ENCODE measurements at regions not wholly inside any gene's neighbourhood (a gene's known extent, or its start where the extent isn't known, plus 50 kb on each side); places are given as distances from the start of the nearest gene placed in this dataset.

DNA sequence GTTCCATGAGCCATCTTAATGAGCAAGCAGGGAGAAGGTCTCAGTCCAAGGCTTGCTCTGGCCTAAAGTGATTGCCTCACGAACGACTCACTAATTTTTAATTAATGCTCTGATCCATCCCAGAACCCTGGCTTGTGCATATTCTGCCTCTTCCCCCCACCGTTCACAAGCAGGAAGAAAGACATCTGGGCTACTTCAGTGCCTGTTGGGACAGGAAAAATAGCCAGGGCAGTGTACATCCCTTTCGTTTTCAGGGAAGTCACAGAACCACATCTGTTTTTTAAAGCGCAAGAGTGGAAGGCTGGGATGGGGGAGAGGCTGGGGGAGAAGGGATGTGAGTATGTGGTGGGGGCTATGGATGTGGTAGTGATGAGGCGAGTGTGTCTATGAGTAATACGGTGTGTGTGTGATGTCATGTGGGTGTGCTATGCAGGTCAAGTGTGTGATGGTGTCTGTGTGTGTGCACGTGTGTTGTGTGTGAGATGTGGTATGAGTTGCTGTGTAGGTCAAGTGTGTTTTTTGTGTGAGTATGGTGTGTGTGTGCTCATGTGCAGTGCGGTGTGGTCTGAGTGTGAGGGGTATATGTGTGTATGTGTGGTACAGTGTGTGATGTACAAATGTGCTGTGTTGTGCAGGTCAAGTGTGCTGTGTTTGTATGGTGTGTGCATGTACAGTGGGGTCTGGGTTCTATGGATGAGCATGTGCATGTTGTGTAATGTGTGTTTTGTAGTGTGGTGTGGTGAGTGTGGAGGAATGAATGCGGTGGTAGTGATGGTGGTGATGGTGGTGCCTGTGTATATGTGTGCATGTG lies 64.9 kb upstream of the SYT6 start:
- 93% methylated on average over 10 of the region's 10 CpGs for WGBS
- no peak for DNase-seq (ENCODE audit: low read depth in 6 of 9, low spot score in 9 of 9)

DNA sequence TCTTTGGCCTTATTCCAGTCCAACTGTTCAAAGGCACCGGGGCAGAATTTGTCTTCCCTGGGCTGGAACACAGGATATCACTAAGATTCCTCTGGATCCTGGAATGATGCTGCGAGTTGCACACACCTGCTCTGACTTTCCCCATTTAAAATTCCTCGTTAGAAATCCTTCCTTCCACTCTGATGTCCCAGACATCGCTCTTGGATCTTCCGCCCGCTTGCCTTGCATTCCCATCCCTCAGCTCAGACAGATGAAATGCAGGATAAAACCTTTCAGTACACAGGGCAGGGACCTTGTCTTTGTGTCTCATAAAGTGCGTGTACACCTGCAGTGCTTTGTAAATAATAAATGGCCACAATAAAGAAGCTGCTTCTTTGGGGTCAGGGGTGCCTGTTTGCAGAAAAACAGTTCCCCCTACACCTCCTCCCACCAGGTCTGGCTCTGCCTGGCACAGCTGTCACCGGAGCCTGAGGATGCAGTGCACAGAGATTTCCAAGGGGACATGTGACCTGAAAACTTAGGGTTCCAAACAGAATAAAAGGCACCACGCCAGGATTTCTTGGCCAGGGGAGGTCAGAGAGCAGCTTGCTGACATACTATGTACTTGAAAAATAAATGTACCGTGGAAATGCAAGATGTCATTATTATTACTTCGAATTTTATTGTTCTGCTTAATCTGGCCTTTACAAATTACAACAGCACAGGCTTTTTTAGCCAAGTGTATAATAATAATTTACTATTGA lies 62.9 kb upstream of the SYT6 start:
- Histone ChIP-seq H3K4me1 (ENCODE audit: control insufficient read depth in 2 of 2, insufficient read depth in 2 of 2, low read length in 2 of 2) (no peaks in the 10 kb centered on the region), H3K27ac (ENCODE audit: low read depth in 1 of 2, low read length in 1 of 2) (no peak overlapping the region), H3K27me3 (ENCODE audit: control insufficient read depth in 2 of 2, insufficient read depth in 1 of 2, low read length in 1 of 2) (peaks cover 0 to 2% of the 10 kb centered on the region in 2 donors), H3K36me3 (ENCODE audit: control insufficient read depth in 2 of 2, insufficient read depth in 2 of 2, low read length in 1 of 2) (no peaks in the 10 kb centered on the region), H3K9me3 (ENCODE audit: control insufficient read depth in 2 of 2, insufficient read depth in 1 of 2, low read length in 1 of 2) (no peaks in the 10 kb centered on the region), H3K4me3 (ENCODE audit: low read length in 2 of 2) (no peak overlapping the region)
- 90% methylated on average over 11 of the region's 11 CpGs for WGBS
- no peak for DNase-seq (ENCODE audit: low read depth in 6 of 9, low spot score in 9 of 9)

More for the DNA sequence above, 64.9 kb upstream of the SYT6 start:
- Histone ChIP-seq H3K4me1 (ENCODE audit: control insufficient read depth in 2 of 2, insufficient read depth in 2 of 2, low read length in 2 of 2) (no peaks in the 10 kb centered on the region), H3K27me3 (ENCODE audit: control insufficient read depth in 2 of 2, insufficient read depth in 1 of 2, low read length in 1 of 2) (peaks cover 0 to 2% of the 10 kb centered on the region in 2 donors), H3K4me3 (ENCODE audit: low read length in 2 of 2) (no peak overlapping the region), H3K9me3 (ENCODE audit: control insufficient read depth in 2 of 2, insufficient read depth in 1 of 2, low read length in 1 of 2) (no peaks in the 10 kb centered on the region), H3K36me3 (ENCODE audit: control insufficient read depth in 2 of 2, insufficient read depth in 2 of 2, low read length in 1 of 2) (no peaks in the 10 kb centered on the region), H3K27ac (ENCODE audit: low read depth in 1 of 2, low read length in 1 of 2) (no peak overlapping the region)

DNA sequence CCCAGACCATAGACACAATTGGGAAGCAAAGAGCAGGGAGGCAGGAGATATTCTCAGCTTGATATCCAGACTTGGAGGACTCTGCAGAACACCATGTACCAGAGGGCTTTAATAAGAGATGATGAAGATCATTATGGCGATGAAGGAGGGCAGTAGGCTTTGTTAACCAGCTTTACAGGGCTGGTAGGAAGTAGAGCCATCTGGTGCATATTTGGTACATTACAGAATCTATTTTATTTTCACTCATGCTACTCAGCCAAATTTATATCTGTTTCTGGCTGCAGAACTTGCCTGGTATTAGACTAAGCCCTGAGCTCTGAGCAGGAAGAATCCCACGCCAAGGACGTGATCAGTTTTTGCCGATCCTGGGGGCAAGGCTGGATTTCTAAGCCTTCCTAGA lies 61.8 kb upstream of the SYT6 start:
- peaks cover 0 to 2% of the 10 kb centered on the region in 2 donors for H3K27me3 ChIP-seq (ENCODE audit: control insufficient read depth in 2 of 2, insufficient read depth in 1 of 2, low read length in 1 of 2)
- H3K4me3 ChIP-seq (ENCODE audit: low read length in 2 of 2), result no peak overlapping the region
- 96% methylated on average over 4 of the region's 4 CpGs for WGBS
- H3K9me3 ChIP-seq (ENCODE audit: control insufficient read depth in 2 of 2, insufficient read depth in 1 of 2, low read length in 1 of 2), result no peaks in the 10 kb centered on the region
- H3K4me1 ChIP-seq (ENCODE audit: control insufficient read depth in 2 of 2, insufficient read depth in 2 of 2, low read length in 2 of 2), result no peaks in the 10 kb centered on the region
- no peak overlapping the region for H3K27ac ChIP-seq (ENCODE audit: low read depth in 1 of 2, low read length in 1 of 2)
- DNase-seq (ENCODE audit: low read depth in 6 of 9, low spot score in 9 of 9), result no peak
- H3K36me3 ChIP-seq (ENCODE audit: control insufficient read depth in 2 of 2, insufficient read depth in 2 of 2, low read length in 1 of 2), result no peaks in the 10 kb centered on the region

DNA sequence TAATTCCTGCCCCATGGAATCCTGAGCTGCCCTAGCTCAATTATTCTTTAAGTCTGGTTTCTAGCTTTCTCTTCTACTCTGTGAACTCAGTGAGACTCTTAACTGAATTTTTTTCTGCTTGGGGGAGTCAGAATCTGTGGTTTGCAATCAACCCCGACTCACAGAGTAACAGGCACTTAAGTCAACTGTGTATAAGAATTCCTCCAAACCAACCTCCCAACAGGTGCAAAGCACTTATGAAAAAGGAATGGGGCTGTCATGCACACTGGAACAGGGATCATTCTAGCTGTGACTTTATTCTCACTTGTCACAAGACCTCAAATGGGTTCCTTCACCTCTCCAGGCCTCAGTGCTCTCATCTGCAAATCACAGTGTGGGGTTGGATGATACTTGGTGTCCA lies 60.3 kb upstream of the SYT6 start:
- 92% methylated on average over 1 of the region's 1 CpG for WGBS
- peaks cover 0 to 2% of the 10 kb centered on the region in 2 donors for H3K27me3 ChIP-seq (ENCODE audit: control insufficient read depth in 2 of 2, insufficient read depth in 1 of 2, low read length in 1 of 2)
- no peak overlapping the region for H3K27ac ChIP-seq (ENCODE audit: low read depth in 1 of 2, low read length in 1 of 2)
- no peaks in the 10 kb centered on the region for H3K9me3 ChIP-seq (ENCODE audit: control insufficient read depth in 2 of 2, insufficient read depth in 1 of 2, low read length in 1 of 2)
- DNase-seq (ENCODE audit: low read depth in 6 of 9, low spot score in 9 of 9), result no peak
- H3K4me3 ChIP-seq (ENCODE audit: low read length in 2 of 2), result no peak overlapping the region
- H3K36me3 ChIP-seq (ENCODE audit: control insufficient read depth in 2 of 2, insufficient read depth in 2 of 2, low read length in 1 of 2), result no peaks in the 10 kb centered on the region
- no peaks in the 10 kb centered on the region for H3K4me1 ChIP-seq (ENCODE audit: control insufficient read depth in 2 of 2, insufficient read depth in 2 of 2, low read length in 2 of 2)

DNA sequence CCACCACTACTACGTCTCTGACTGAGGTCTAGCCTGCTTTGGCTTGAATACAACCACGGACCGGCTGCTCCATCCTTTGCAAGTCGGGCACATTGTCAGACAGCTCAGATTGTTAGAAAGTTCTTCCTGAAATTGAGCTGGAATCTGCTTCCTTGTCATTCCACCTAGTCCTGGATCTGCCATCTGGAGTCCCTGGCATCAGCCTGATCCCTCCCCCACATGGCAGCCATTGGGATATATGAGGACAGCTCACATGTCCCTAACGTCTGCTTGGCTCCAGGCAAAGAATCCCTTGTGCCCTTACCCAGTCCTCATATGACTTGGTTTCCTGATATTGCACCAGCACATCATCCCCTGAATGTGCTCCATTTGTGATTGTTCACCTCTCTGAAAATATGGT lies 56.3 kb upstream of the SYT6 start:
- 96% methylated on average over 5 of the region's 5 CpGs for WGBS
- H3K4me1 ChIP-seq (ENCODE audit: control insufficient read depth in 2 of 2, insufficient read depth in 2 of 2, low read length in 2 of 2), result no peaks in the 10 kb centered on the region
- H3K4me3 ChIP-seq (ENCODE audit: low read length in 2 of 2), result no peak overlapping the region
- H3K27me3 ChIP-seq (ENCODE audit: control insufficient read depth in 2 of 2, insufficient read depth in 1 of 2, low read length in 1 of 2), result peaks cover 3 to 19% of the 10 kb centered on the region in 2 donors
- no peak for DNase-seq (ENCODE audit: low read depth in 6 of 9, low spot score in 9 of 9)
- H3K36me3 ChIP-seq (ENCODE audit: control insufficient read depth in 2 of 2, insufficient read depth in 2 of 2, low read length in 1 of 2), result no peaks in the 10 kb centered on the region
- no peak overlapping the region for H3K27ac ChIP-seq (ENCODE audit: low read depth in 1 of 2, low read length in 1 of 2)
- H3K9me3 ChIP-seq (ENCODE audit: control insufficient read depth in 2 of 2, insufficient read depth in 1 of 2, low read length in 1 of 2), result no peaks in the 10 kb centered on the region

DNA sequence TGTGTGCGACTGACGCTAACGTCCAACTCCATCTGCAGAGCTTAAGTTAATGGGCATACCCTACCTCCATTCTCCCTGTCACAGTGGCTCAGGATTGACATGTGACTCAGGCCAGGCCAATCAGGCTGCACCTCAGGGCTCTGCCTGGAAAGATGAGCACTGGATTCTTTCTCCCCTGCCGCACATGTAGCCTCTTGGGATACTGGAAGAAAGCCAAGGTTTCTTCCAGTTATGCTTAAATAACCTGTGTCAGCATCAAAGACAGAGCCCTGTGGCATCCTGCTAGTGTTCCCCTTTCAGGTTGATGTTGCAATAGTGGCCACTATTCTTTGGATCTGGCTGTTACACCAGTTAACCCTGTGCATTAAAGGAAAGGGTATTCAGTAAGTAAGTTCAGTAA lies 55.0 kb upstream of the SYT6 start:
- Histone ChIP-seq H3K9me3 (ENCODE audit: control insufficient read depth in 2 of 2, insufficient read depth in 1 of 2, low read length in 1 of 2) (no peaks in the 10 kb centered on the region), H3K36me3 (ENCODE audit: control insufficient read depth in 2 of 2, insufficient read depth in 2 of 2, low read length in 1 of 2) (no peaks in the 10 kb centered on the region), H3K27me3 (ENCODE audit: control insufficient read depth in 2 of 2, insufficient read depth in 1 of 2, low read length in 1 of 2) (peaks cover 3 to 19% of the 10 kb centered on the region in 2 donors), H3K4me1 (ENCODE audit: control insufficient read depth in 2 of 2, insufficient read depth in 2 of 2, low read length in 2 of 2) (no peaks in the 10 kb centered on the region), H3K27ac (ENCODE audit: low read depth in 1 of 2, low read length in 1 of 2) (no peak overlapping the region), H3K4me3 (ENCODE audit: low read length in 2 of 2) (no peak overlapping the region)
- DNase-seq (ENCODE audit: low read depth in 6 of 9, low spot score in 9 of 9), result no peak
- WGBS, result 91% methylated on average over 4 of the region's 4 CpGs

DNA sequence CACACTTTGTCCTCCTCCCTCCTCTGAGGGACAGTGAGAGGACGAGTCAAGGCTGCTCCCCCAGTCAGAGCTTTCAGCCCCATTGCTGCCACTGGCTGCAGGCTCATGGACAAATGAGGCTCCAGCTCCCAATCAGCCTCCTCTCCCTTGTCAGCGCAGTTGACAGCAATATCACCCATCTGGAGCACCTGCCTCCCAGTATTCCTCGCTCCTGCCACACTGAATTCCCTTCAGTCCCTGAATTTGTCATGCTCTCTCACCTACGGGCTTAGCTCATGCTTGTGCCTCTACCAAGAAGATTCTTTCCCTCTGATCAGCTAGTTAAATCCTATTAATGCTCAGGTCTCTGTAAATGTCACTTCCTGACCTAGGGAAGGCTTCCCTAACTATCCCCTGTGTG lies 54.4 kb upstream of the SYT6 start:
- H3K36me3 ChIP-seq (ENCODE audit: control insufficient read depth in 2 of 2, insufficient read depth in 2 of 2, low read length in 1 of 2), result no peaks in the 10 kb centered on the region
- H3K27me3 ChIP-seq (ENCODE audit: control insufficient read depth in 2 of 2, insufficient read depth in 1 of 2, low read length in 1 of 2), result peaks cover 3 to 19% of the 10 kb centered on the region in 2 donors
- H3K4me3 ChIP-seq (ENCODE audit: low read length in 2 of 2), result no peak overlapping the region
- H3K27ac ChIP-seq (ENCODE audit: low read depth in 1 of 2, low read length in 1 of 2), result no peak overlapping the region
- no peaks in the 10 kb centered on the region for H3K4me1 ChIP-seq (ENCODE audit: control insufficient read depth in 2 of 2, insufficient read depth in 2 of 2, low read length in 2 of 2)
- H3K9me3 ChIP-seq (ENCODE audit: control insufficient read depth in 2 of 2, insufficient read depth in 1 of 2, low read length in 1 of 2), result no peaks in the 10 kb centered on the region
- WGBS, result 91% methylated on average over 4 of the region's 4 CpGs
- no peak for DNase-seq (ENCODE audit: low read depth in 6 of 9, low spot score in 9 of 9)

DNA sequence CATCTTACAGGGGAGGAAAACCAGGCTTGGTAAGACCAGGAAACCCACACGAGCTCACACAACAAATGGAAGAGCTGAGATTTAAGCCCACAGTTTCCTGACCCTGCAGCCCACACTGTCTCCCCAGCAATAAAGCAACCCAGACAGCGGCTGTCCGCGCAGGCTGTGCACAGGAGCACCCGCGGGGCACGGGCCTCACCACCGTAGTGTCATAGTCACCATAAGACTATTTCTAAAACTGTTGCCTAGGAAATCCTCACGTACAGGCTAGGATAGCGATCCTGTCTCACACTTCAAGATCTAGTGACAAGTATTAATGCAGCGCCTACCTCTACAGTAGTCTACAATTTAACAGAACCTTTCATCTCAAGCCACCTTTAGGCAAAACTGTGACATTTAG lies 54.0 kb upstream of the SYT6 start:
- no peak for DNase-seq (ENCODE audit: low read depth in 6 of 9, low spot score in 9 of 9)
- H3K27ac ChIP-seq (ENCODE audit: low read depth in 1 of 2, low read length in 1 of 2), result no peak overlapping the region
- no peak overlapping the region for H3K4me3 ChIP-seq (ENCODE audit: low read length in 2 of 2)
- no peaks in the 10 kb centered on the region for H3K36me3 ChIP-seq (ENCODE audit: control insufficient read depth in 2 of 2, insufficient read depth in 2 of 2, low read length in 1 of 2)
- H3K27me3 ChIP-seq (ENCODE audit: control insufficient read depth in 2 of 2, insufficient read depth in 1 of 2, low read length in 1 of 2), result peaks cover 3 to 19% of the 10 kb centered on the region in 2 donors
- H3K9me3 ChIP-seq (ENCODE audit: control insufficient read depth in 2 of 2, insufficient read depth in 1 of 2, low read length in 1 of 2), result no peaks in the 10 kb centered on the region
- H3K4me1 ChIP-seq (ENCODE audit: control insufficient read depth in 2 of 2, insufficient read depth in 2 of 2, low read length in 2 of 2), result no peaks in the 10 kb centered on the region
- WGBS, result 20% methylated on average over 11 of the region's 11 CpGs

DNA sequence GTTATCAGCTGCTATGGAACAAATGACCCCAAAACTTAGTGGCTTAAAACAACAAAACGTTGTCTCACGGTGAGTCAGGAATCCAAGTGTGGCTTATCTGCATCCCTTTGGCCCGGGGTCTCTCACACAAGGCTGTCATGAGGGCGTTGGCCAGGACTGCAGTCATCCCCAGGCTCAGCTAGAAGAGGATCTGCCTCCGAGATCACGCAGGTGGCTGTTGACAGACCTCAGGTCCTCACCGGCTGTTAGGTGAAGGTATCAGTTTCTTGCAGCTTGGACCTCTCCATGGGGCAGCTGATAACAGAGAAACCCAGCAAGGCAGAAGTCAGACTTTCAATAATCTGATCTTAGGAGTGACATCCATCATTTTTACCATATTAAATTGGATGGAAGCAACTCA lies 52.7 kb upstream of the SYT6 start:
- Histone ChIP-seq H3K27ac (ENCODE audit: low read depth in 1 of 2, low read length in 1 of 2) (no peak overlapping the region), H3K36me3 (ENCODE audit: control insufficient read depth in 2 of 2, insufficient read depth in 2 of 2, low read length in 1 of 2) (no peaks in the 10 kb centered on the region), H3K9me3 (ENCODE audit: control insufficient read depth in 2 of 2, insufficient read depth in 1 of 2, low read length in 1 of 2) (no peaks in the 10 kb centered on the region), H3K4me1 (ENCODE audit: control insufficient read depth in 2 of 2, insufficient read depth in 2 of 2, low read length in 2 of 2) (no peaks in the 10 kb centered on the region), H3K4me3 (ENCODE audit: low read length in 2 of 2) (no peak overlapping the region), H3K27me3 (ENCODE audit: control insufficient read depth in 2 of 2, insufficient read depth in 1 of 2, low read length in 1 of 2) (peaks cover 3 to 19% of the 10 kb centered on the region in 2 donors)
- no peak for DNase-seq (ENCODE audit: low read depth in 6 of 9, low spot score in 9 of 9)
- WGBS, result 86% methylated on average over 7 of the region's 7 CpGs
